Fibroblast of peridontal ligament (primary cell): ENCODE measurements at regions not wholly inside any gene's neighbourhood (a gene's known extent, or its start where the extent isn't known, plus 50 kb on each side); places are given as distances from the start of the nearest gene placed in this dataset.

Experiments used
- DNase-seq: peaks from one replicate; pipeline ENCODE4 v3.0.0-alpha.2; 2010; ENCODE audit errors: extremely low read depth

- no peak for DNase-seq
Observed at GRCh38 chr1:88139633-88140032, 544.4 kb upstream of the PKN2 start.

- DNase-seq = no peak
Observed at GRCh38 chr1:88140325-88140724, 543.7 kb upstream of the PKN2 start.

GRCh38 chr1:88141499-88142074 is 542.5 kb upstream of the PKN2 start:
- DNase-seq = no peak

GRCh38 chr1:88145752-88146151 is 538.3 kb upstream of the PKN2 start:
- DNase-seq = no peak

- no peak for DNase-seq
Observed at GRCh38 chr1:88149686-88150085, 534.4 kb upstream of the PKN2 start.

- no peak for DNase-seq
Observed at GRCh38 chr1:88150330-88150729, 533.7 kb upstream of the PKN2 start.

- no peak for DNase-seq
Observed at GRCh38 chr1:88163187-88163586, 520.9 kb upstream of the PKN2 start.

- no peak for DNase-seq
Observed at GRCh38 chr1:88168126-88168525, 515.9 kb upstream of the PKN2 start.

GRCh38 chr1:88169139-88169538 is 514.9 kb upstream of the PKN2 start:
- DNase-seq = no peak

- DNase-seq = no peak
Observed at GRCh38 chr1:88169939-88170338, 514.1 kb upstream of the PKN2 start.

GRCh38 chr1:88175120-88175630 is 508.9 kb upstream of the PKN2 start:
- no peak for DNase-seq

- DNase-seq = no peak
Observed at GRCh38 chr1:88175631-88176226, 508.3 kb upstream of the PKN2 start.

- no peak for DNase-seq
Observed at GRCh38 chr1:88179943-88180342, 504.1 kb upstream of the PKN2 start.

- DNase-seq = peak; percentile 66
Observed at GRCh38 chr1:88180449-88181108, 503.5 kb upstream of the PKN2 start.

GRCh38 chr1:88186911-88187310 is 497.2 kb upstream of the PKN2 start:
- no peak for DNase-seq

GRCh38 chr1:88188038-88188437 is 496.0 kb upstream of the PKN2 start:
- DNase-seq = no peak

- DNase-seq = no peak
Observed at GRCh38 chr1:88189525-88189924, 494.5 kb upstream of the PKN2 start.

GRCh38 chr1:88191917-88192316 is 492.2 kb upstream of the PKN2 start:
- DNase-seq = no peak

- no peak for DNase-seq
Observed at GRCh38 chr1:88194542-88194941, 489.5 kb upstream of the PKN2 start.

GRCh38 chr1:88200545-88200944 is 483.5 kb upstream of the PKN2 start:
- no peak for DNase-seq

GRCh38 chr1:88204111-88204510 is 480.0 kb upstream of the PKN2 start:
- DNase-seq = no peak

GRCh38 chr1:88204612-88205167 is 479.4 kb upstream of the PKN2 start:
- no peak for DNase-seq

- no peak for DNase-seq
Observed at GRCh38 chr1:88208389-88208788, 475.7 kb upstream of the PKN2 start.
